ENCODE measurements at regions not wholly inside any gene's neighbourhood (a gene's known extent, or its start where the extent isn't known, plus 50 kb on each side); places are given as distances from the start of the nearest gene placed in this dataset.

GRCh38 chr5:73359395-73359794 lies 89.2 kb downstream of the FOXD1 start:
- H3K4me3 ChIP-seq, result no peak overlapping the region
- no peak overlapping the region for H3K27ac ChIP-seq (replicated peaks)
- peaks cover 87% of the 10 kb centered on the region for H3K27me3 ChIP-seq (ENCODE audit: low read depth)
- DNase-seq, result no peak
- intact Hi-C loops (cut with micrococcal nuclease), result no loop called here
- TF ChIP-seq CTCF (IDR thresholded peaks at IDR 0.05; ENCODE audit: borderline replicate concordance), result no peak
- H3K36me3 ChIP-seq, result no peaks in the 10 kb centered on the region
- H3K9me3 ChIP-seq (replicated peaks), result no peaks in the 10 kb centered on the region
- no peaks in the 10 kb centered on the region for H3K4me1 ChIP-seq

GRCh38 chr5:73358366-73358765 lies 90.2 kb downstream of the FOXD1 start:
- H3K27ac ChIP-seq (replicated peaks), result no peak overlapping the region
- no peak for DNase-seq
- peaks cover 96% of the 10 kb centered on the region for H3K27me3 ChIP-seq (ENCODE audit: low read depth)
- no peak overlapping the region for H3K4me3 ChIP-seq
- TF ChIP-seq CTCF (IDR thresholded peaks at IDR 0.05; ENCODE audit: borderline replicate concordance), result no peak
- no peaks in the 10 kb centered on the region for H3K36me3 ChIP-seq
- H3K4me1 ChIP-seq, result no peaks in the 10 kb centered on the region
- no peaks in the 10 kb centered on the region for H3K9me3 ChIP-seq (replicated peaks)
- intact Hi-C loops (cut with micrococcal nuclease), result no loop called here

GRCh38 chr5:73357576-73357975 lies 91.0 kb downstream of the FOXD1 start:
- DNase-seq, result no peak
- H3K36me3 ChIP-seq, result no peaks in the 10 kb centered on the region
- H3K27me3 ChIP-seq (ENCODE audit: low read depth), result peaks cover 96% of the 10 kb centered on the region
- H3K9me3 ChIP-seq (replicated peaks), result no peaks in the 10 kb centered on the region
- H3K27ac ChIP-seq (replicated peaks), result no peak overlapping the region
- no peak for TF ChIP-seq CTCF (IDR thresholded peaks at IDR 0.05; ENCODE audit: borderline replicate concordance)
- H3K4me1 ChIP-seq, result no peaks in the 10 kb centered on the region
- intact Hi-C loops (cut with micrococcal nuclease), result no loop called here
- no peak overlapping the region for H3K4me3 ChIP-seq

- intact Hi-C loops (cut with micrococcal nuclease), result no loop called here
- peaks cover 95% of the 10 kb centered on the region for H3K27me3 ChIP-seq (ENCODE audit: low read depth)
Measured at GRCh38 chr5:73355108-73355507, 93.5 kb downstream of the FOXD1 start.

GRCh38 chr5:73354406-73354805 lies 94.2 kb downstream of the FOXD1 start:
- Histone ChIP-seq H3K27ac (replicated peaks) (no peak overlapping the region), H3K9me3 (replicated peaks) (peaks cover 25% of the 10 kb centered on the region), H3K4me1 (no peaks in the 10 kb centered on the region), H3K27me3 (ENCODE audit: low read depth) (peaks cover 95% of the 10 kb centered on the region), H3K4me3 (no peak overlapping the region), H3K36me3 (no peaks in the 10 kb centered on the region)
- no peak for TF ChIP-seq CTCF (IDR thresholded peaks at IDR 0.05; ENCODE audit: borderline replicate concordance)
- DNase-seq, result no peak
- intact Hi-C loops (cut with micrococcal nuclease), result no loop called here

More at GRCh38 chr5:73355108-73355507, 93.5 kb downstream of the FOXD1 start:
- peaks cover 18% of the 10 kb centered on the region for H3K9me3 ChIP-seq (replicated peaks)
- H3K4me3 ChIP-seq, result no peak overlapping the region
- TF ChIP-seq CTCF (IDR thresholded peaks at IDR 0.05; ENCODE audit: borderline replicate concordance), result no peak
- DNase-seq, result no peak
- H3K4me1 ChIP-seq, result no peaks in the 10 kb centered on the region
- no peaks in the 10 kb centered on the region for H3K36me3 ChIP-seq
- no peak overlapping the region for H3K27ac ChIP-seq (replicated peaks)
